Heart left ventricle (tissue), 13 donors: ENCODE measurements at regions not wholly inside any gene's neighbourhood (a gene's known extent, or its start where the extent isn't known, plus 50 kb on each side); places are given as distances from the start of the nearest gene placed in this dataset.

ENCODE experiments used
- CTCF ChIP-seq, 12 donors: fragments of 200-600 bp; sonication (generic) in 4 of 12; IDR thresholded peaks; one replicate each; pipeline versions ENCODE4 v1.5.0 to v1.8.0; 2018 to 2022; ENCODE audit warnings: antibody characterized with exemption in 12 of 12, mild to moderate bottlenecking in 5 of 12
- POLR2A ChIP-seq, 2 donors: fragments of 450-650 bp; IDR thresholded peaks; one replicate each; pipeline ENCODE4 v1.6.1; 2017; ENCODE audit warnings: antibody characterized with exemption in 2 of 2, mild to moderate bottlenecking in 2 of 2, moderate library complexity in 2 of 2
- donor health status: ischemic (EF 13 %, LVEDD 7.1; RV severe dilation, severe dysfunction).
- donor health status: DM: no; HTN: yes; CAD: no.
- donor health status: DM: no; HTN: no; CAD: no.
- donor health status: ischemic (EF 25% LVEDD 6.9; RV normal size, moderate dysfunction).
- donor health status: ischemic (EF 25% LVEDD 5.7; RV mildly dilated, moderate dysfunction).
- donor health status: ischemic (EF 35%, LVEDD 5.7; RV mildly dilated, moderate dysfunction).
- donor health status: nonischemic (EF 11% LVEDD 7.7; RV severe dilation, severe dysfunction).
- donor health status: DM: yes; HTN: yes; CAD: no.
- donor health status: PGD.
- donor health status: ischemic (EF 29% LVEDD 5.4; RV normal size, mild dysfunction).
- donor health status: nonischemic (EF 23%, LVEDD 6.1; RV moderate dilation, normal function).

DNA sequence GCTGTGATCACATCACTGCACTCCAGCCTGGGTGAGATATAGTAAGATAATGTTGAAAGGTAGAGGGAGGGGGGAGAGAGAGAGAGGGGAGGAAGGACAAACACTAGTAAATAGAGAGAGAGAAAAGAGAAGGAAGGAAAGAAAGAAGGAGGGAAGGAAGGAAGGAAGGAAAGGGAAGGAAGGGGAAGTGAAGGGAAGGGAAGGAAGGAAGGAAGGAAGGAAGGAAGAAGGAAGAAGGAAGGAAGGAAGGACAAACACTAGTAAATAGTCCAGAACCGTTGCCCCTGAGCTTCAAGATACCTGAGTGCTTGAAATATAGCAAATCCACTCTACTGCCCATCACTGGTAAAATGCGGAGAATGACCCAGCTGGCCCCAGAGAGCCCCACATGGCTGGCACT is 156.5 kb upstream of the ZNF507 start:
- TF ChIP-seq CTCF (IDR thresholded peaks at IDR 0.05) (no peak), POLR2A (IDR thresholded peaks at IDR 0.05) (no peak)
